GM10266 (cell line): ENCODE measurements at regions not wholly inside any gene's neighbourhood (a gene's known extent, or its start where the extent isn't known, plus 50 kb on each side); places are given as distances from the start of the nearest gene placed in this dataset.

Experiments used
- DNase-seq: peaks from one replicate; pipeline ENCODE4 v3.0.0; 2012; ENCODE audit errors: extremely low spot score
- TF ChIP-seq, protein P1 (sequence below): IDR thresholded peaks from 2 replicates; pipeline ENCODE4 v1.5.1; 2012; ENCODE audit warnings: mild to moderate bottlenecking, low read depth; ENCODE audit not compliant: control insufficient read depth, insufficient read depth; ENCODE audit errors: missing control alignments

DNA sequence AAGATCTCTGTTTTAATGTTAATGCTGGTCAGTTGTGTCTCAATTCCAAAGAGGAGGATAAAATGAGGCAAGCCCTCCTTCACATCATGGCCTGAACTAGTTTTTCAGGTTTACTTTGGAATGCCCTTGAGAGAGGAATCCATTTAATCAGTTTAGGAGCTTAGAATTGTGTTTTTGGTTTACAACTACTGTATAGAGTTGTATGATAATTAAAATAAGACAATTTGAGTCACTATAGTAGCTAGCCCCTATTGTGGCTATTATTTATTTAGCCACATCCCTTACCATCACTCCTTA is 107.8 kb upstream of the PRLR start:
- DNase-seq, result no peak
- TF ChIP-seq, protein P1, sequence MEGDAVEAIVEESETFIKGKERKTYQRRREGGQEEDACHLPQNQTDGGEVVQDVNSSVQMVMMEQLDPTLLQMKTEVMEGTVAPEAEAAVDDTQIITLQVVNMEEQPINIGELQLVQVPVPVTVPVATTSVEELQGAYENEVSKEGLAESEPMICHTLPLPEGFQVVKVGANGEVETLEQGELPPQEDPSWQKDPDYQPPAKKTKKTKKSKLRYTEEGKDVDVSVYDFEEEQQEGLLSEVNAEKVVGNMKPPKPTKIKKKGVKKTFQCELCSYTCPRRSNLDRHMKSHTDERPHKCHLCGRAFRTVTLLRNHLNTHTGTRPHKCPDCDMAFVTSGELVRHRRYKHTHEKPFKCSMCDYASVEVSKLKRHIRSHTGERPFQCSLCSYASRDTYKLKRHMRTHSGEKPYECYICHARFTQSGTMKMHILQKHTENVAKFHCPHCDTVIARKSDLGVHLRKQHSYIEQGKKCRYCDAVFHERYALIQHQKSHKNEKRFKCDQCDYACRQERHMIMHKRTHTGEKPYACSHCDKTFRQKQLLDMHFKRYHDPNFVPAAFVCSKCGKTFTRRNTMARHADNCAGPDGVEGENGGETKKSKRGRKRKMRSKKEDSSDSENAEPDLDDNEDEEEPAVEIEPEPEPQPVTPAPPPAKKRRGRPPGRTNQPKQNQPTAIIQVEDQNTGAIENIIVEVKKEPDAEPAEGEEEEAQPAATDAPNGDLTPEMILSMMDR, result no peak

- TF ChIP-seq, protein P1, result no peak
- no peak for DNase-seq
Measured at GRCh38 chr5:35337340-35338156, 107.3 kb upstream of the PRLR start.

GRCh38 chr5:35336230-35336629 is 105.9 kb upstream of the PRLR start:
- TF ChIP-seq, protein P1, result no peak
- no peak for DNase-seq

DNA sequence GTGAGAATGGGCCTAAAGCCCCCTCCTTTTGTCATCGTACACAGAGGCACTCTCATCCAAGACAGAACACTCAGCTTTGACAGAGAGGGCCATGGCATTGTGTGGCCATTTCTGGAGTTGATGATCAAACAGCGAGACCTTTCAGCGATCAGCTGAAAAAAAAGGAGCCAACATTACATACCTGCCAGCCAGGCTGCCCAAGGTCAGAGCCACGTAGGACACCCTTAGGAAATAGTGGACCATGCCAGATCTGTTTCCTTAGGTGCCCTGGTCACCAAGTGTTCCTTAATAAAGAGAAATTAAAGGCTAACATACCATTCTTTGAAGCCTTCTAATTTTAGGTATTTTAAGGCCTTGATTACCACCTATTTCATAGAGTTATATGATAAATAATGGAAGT is 105.5 kb upstream of the PRLR start:
- DNase-seq, result no peak
- TF ChIP-seq, protein P1, result no peak

GRCh38 chr5:35333366-35333765 is 103.1 kb upstream of the PRLR start:
- DNase-seq, result no peak
- TF ChIP-seq, protein P1, result no peak

- TF ChIP-seq, protein P1, result no peak
- DNase-seq, result no peak
Measured at GRCh38 chr5:35331956-35332950, 102.0 kb upstream of the PRLR start.

- no peak for DNase-seq
- TF ChIP-seq, protein P1, result no peak
Measured at GRCh38 chr5:35325836-35326235, 95.5 kb upstream of the PRLR start.
